ENCODE measurements at regions not wholly inside any gene's neighbourhood (a gene's known extent, or its start where the extent isn't known, plus 50 kb on each side); places are given as distances from the start of the nearest gene placed in this dataset.
"Not testable (repeated sequence)": the region's sequence is repeated elsewhere in the genome, so short reads cannot be mapped to it uniquely, and the experiment has no call there.

DNA sequence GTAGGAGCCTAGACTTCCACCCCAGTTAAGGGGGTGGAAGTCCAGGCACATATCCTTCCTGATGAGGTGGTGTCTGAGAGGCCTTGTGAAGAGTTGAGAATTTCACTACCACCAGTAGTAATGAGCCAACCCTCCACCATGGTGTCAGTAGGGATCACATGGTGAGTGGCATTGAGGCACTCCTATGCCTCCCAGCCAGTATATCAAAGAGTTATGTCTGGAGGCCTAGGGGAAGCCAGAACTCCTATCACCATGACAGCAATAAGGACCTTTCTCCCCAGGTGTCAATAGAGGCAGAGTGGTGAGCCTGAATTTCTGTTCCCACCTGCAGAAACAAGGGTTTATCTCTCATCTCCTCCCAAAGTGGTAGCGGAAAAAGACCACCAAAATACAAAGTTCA is 106.6 kb upstream of the ADTRP start:
- no peak for DNase-seq

GRCh38 chr6:11883471-11883870 is 104.9 kb upstream of the ADTRP start:
- DNase-seq: not testable (repeated sequence)

DNA sequence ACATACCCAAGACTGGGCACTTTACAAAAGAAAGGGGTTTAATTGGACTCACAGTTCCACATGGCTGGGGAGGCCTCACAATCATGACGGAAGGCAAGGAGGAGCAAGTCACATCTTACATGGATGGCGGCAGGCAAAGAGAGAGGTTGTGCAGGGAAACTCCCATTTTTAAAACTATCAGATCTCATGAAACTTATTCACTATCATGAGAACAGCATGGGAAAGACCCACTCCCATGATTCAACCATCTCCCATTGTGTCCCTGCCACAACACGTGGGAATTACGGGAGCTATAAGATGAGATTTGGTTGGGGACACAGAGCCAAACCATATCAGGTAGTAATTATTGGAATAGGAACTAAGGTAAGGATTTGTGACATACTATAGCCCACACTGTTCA is 101.6 kb upstream of the ADTRP start:
- not testable (repeated sequence) for DNase-seq

GRCh38 chr6:11878735-11879134 is 100.1 kb upstream of the ADTRP start:
- no peak for DNase-seq

- DNase-seq: no peak
Measured at GRCh38 chr6:11878029-11878428, 99.4 kb upstream of the ADTRP start.

- DNase-seq: peak; percentile 80
Measured at GRCh38 chr6:11876934-11877433, 98.4 kb upstream of the ADTRP start.

DNA sequence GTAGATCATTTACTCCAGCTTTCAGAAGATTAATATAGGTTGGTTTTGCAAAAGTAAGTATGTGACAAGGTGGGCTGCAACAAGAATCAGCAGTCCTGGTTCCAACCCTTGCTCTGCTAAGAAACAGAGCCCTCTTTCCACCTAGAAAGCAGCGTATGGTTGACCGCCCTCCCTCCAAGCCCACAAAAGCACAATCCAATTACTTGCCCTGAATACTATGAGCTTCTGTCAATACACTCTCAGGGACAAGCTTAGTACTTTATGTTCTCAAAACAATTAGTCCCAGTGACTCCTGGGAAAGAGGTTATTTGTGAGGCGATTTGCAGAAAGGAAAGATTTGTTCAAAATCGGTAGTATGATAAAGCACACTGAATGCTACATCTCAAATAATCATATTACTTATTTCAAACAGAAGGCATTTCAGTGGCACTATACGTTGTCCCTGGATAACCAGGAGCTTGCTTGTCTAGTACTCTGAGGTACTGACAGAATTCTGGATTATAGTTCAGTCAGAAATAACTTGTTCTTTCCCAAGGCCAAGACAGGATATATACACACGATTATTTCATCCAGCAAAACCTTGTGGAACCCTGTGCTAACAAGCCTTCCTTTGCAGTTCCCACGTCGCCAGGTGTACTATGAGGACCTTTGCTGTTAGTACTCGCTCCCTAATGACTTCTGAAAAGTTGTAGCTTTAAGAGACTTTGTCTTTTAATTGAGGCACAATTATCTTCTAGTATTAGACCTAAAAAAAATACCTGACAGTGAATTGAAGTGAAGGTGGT is 96.9 kb upstream of the ADTRP start:
- no peak for DNase-seq

DNA sequence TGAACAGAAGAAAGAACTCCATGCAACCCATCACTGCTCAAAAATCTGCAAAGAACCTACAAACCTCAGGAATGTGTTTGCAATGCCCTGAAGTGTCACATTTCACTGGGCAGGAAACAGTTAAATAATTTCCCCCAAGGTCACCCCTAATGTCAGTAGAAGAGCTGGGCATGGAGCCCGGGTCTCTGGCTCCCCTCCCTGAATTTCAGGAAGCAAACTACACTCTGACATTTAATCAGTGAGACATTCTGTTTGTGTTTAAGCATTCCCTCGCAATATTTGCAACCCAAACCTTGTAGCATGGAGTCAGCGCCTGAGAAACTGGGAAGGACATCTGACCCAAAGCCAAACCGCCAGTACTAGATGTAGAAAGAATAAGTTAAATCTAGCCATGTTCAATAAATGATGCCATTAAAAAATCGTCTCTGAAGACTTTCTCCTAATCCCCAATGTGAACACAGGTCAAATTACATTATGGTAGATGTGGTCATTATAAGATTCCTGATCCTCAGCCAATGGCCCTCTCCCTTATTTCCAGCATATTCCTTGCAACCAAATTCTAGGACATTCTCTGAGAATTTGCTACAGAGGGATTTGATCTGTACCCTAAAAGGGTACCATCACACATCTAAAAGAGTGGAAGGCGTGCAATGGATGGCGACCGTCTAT is 91.2 kb upstream of the ADTRP start:
- no peak for DNase-seq

GRCh38 chr6:11868392-11868791 is 89.8 kb upstream of the ADTRP start:
- DNase-seq: no peak

DNA sequence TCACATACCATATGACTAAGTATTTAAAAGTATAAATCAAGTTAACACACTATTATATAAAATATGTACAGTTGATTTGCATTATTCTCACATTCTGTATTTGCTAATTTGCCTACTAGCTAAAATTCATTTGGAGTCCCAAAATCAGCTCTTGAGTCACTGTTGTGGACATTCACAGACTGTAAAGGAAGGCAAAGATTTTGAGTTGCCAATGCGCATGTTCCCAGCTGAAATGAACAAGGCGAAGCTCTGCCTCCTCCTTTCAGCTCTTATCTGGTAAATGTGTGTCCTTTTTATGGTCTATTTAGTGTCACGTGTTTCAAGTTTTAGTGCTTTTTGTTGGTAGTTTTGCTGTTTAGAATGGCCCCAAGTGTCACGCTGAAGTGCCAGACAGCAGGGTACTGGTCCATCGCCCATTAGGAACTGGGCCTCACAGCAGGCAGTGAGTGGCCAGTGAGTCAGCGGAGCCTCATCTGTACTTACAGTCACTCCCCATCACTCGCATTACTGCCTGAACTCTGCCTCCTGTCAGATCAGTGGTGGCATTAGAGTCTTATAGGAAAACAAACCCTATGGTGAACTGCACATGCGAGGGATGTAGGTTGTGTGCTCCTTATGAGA is 87.2 kb upstream of the ADTRP start:
- DNase-seq: no peak

- DNase-seq: no peak
Measured at GRCh38 chr6:11858439-11858838, 79.8 kb upstream of the ADTRP start.

- no peak for DNase-seq
Measured at GRCh38 chr6:11855743-11856142, 77.1 kb upstream of the ADTRP start.

DNA sequence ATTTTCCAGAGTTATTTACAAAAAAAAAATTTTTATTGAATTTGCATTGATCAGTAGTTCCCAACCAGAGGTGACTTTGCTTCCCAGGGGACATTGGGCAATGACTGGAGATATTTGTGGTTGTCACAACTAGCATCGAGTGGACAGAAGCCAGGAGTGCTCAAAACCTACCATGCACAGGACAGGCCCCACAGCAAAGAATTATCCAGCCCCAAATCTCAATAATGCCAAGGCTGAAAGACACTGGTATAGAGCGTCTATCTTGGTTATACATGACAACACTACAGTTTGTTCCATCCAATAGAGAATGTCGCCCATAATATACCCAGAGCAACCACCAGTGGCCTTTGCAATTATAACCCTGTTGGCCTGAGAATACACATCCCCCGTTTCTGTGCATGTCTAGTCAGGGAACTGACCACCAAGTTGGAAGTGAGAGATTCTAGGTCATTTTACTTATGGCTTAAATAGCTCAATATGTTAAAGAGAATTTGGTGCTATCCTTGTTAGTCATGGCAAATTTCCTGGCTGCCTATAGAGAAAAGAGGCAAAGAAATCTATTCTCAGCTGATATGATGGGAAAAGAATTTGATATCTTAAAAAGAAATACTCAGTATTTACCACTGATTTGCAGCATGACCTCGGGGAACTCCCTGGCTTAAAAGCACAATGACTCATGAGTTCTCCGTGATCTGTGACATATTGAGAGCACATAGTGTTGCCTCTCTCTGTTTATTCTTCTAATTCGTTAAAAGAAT is 76.0 kb upstream of the ADTRP start:
- DNase-seq: peak; percentile 41

- peak; percentile 90 for DNase-seq
Measured at GRCh38 chr6:11853678-11854407, 75.2 kb upstream of the ADTRP start.

DNA sequence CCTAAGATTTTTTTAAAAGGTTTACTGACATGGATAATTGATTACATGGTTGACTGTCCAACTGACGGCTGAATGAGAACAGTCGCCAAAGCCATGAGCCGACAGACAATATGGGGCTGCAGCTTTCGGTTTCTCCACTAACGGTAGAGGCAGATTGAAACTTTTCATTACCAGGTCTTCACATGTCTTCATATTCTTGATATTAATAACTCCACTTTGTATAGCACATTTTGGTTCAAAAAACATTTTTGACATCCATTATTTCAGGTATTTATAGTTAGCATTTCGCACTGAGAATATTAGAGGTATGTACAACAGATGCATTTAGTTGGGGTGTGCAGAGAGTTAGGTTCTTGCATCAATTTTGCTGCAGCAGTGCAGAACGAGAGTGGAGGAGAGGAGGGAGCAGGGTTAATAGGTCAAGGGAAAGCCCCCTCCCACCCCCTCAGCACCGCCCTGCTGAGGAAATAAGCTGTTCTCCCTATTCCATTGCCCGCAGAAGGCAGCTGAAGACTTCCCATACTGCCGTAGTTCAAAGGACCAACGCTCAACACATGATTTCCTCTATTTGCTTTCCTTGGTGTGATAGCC is 73.6 kb upstream of the ADTRP start:
- DNase-seq: no peak

GRCh38 chr6:11851387-11851786 is 72.8 kb upstream of the ADTRP start:
- no peak for DNase-seq

GRCh38 chr6:11848852-11849731 is 70.5 kb upstream of the ADTRP start:
- no peak for DNase-seq

GRCh38 chr6:11848346-11848651 is 69.7 kb upstream of the ADTRP start:
- DNase-seq: no peak

DNA sequence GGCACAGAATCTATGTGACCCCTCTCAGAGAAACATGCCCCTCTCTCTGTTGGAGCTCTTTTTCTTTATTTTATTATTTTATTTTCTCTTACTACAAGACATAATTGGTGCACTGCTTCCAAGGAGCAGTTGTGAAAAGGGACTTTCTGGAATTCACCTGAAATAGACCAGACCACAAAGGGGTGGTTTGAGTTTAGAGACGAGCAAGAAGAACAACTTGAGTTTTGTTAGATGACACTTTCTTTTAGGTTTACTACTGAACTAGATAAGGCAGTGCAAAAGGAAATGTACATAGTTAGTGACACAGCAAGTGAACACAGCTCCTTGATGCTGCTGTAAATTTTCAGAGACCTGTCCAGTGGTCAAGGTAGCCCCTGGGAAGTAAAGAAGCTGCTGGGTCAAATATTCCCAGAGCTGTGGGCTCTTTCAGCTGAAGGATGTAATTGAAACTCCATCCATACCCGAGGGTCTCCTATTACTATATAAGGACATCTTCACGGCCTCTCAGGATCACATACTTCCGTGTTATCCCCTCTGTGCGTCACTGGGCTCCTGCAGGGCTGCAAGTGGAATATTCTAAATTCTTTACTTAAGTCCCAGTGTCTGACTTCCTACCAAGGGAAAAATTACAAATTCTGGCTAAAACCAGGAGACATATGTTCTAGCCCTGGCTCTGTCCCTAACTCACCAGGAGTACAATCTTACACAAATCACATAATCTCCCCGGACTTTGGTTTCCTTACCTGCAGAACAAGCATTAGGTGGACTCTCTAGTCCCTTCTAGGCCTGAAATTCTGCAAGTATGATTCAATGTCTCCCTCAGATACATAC is 69.1 kb upstream of the ADTRP start:
- DNase-seq: no peak

GRCh38 chr6:11847068-11847467 is 68.5 kb upstream of the ADTRP start:
- DNase-seq: not testable (repeated sequence)

Measured in MV-4-11 (cell line).